Right lobe of liver (tissue), 6 donors: ENCODE measurements at regions not wholly inside any gene's neighbourhood (a gene's known extent, or its start where the extent isn't known, plus 50 kb on each side); places are given as distances from the start of the nearest gene placed in this dataset.

Source experiments
- ATAC-seq, 4 donors: fragments of 200-7000 bp; cut with Tn5 transposase; one replicate each; pipeline ENCODE4 v1.9.1; 2020; ENCODE audit warnings: mild to moderate bottlenecking in 4 of 4, moderate library complexity in 4 of 4
- DNase-seq, 3 donors: peaks; one replicate each; pipeline ENCODE4 v3.0.0-alpha.2; 2020
- H3K27ac ChIP-seq, 3 donors: fragments of 200-600 bp; one replicate each; pipeline ENCODE4 v1.8.0; 2022
- H3K27me3 ChIP-seq, 2 donors: fragments of 200-600 bp; one replicate each; pipeline ENCODE4 v1.8.0; 2022
- H3K36me3 ChIP-seq, 4 donors: fragments of 200-600 bp; sonication (generic) in 1 of 4; one replicate each; pipeline versions ENCODE4 v1.5.1 to v1.8.0; 2017 to 2022; ENCODE audit warnings: control low read depth in 1 of 4
- H3K4me1 ChIP-seq, 4 donors: fragments of 200-600 bp; sonication (generic) in 1 of 4; one replicate each; pipeline versions ENCODE4 v1.5.1 to v1.8.0; 2017 to 2022; ENCODE audit warnings: control low read depth in 1 of 4
- H3K4me3 ChIP-seq, 3 donors: fragments of 200-600 bp; one replicate each; pipeline ENCODE4 v1.8.0; 2022
- H3K9me3 ChIP-seq, 4 donors: fragments of 200-600 bp; sonication (generic) in 1 of 4; one replicate each; pipeline versions ENCODE4 v1.5.1 to v1.8.0; 2017 to 2022; ENCODE audit warnings: control low read depth in 1 of 4
- POLR2A ChIP-seq: fragments of 450-650 bp; IDR thresholded peaks from one replicate; pipeline ENCODE4 v1.6.1; 2017; ENCODE audit warnings: antibody characterized with exemption, mild to moderate bottlenecking
- WGBS: methylation state at CpG from one replicate; pipeline ENCODE4 v1.1.6; 2018; ENCODE audit warnings: low coverage, low lambda C conversion rate; ENCODE audit not compliant: insufficient coverage; ENCODE audit errors: missing lambda C conversion rate; 5-methylcytosine and 5-hydroxymethylcytosine counted together
- intact Hi-C, 2 donors: fragments of 100-400 bp; cut with DNase I; formaldehyde crosslinking; loops; one replicate each; pipeline versions ENCODE4 v1.11.2 to v1.14.1; 2022
- TF ChIP-seq, protein P1 (sequence below), 4 donors: fragments of 200-600 bp in 3 of 4; fragments of 450-650 bp in 1 of 4; IDR thresholded peaks; one replicate each; pipeline versions ENCODE4 v1.5.1 to v1.8.0; 2016 to 2022; ENCODE audit warnings: antibody characterized with exemption in 4 of 4, mild to moderate bottlenecking in 2 of 4
- donor health status: DM: no; HTN: yes; CAD: no.
- donor health status: DM: no; HTN: no; CAD: no.
- donor health status: DM: no; HTN: no; CAD: no.
- donor health status: DM: no; HTN: yes; CAD: no.
- donor health status: DM: no; HTN: yes; CAD: no.

DNA sequence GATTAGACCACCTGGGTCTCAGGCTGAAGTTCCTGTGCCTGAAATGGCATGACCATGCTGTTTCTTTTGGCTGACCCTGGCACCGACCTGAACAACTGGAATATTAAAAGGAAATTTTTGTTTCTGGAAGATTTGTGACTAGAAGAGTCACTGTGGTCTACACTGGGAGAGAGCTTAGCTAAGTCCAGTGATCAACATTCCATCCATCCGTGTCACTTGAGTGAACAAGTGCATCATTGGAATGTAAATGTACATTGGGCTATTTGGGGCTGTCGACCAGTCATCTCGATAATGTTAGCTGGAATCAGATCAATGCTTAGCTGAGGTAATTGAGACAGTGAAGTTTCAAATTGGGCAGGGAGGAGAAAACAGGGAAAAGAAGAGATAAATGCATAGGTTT lies 95.4 kb upstream of the CCDC85A start:
- ATAC-seq (no peak), DNase-seq (no peak)
- TF ChIP-seq POLR2A = no peak
- TF ChIP-seq, protein P1, sequence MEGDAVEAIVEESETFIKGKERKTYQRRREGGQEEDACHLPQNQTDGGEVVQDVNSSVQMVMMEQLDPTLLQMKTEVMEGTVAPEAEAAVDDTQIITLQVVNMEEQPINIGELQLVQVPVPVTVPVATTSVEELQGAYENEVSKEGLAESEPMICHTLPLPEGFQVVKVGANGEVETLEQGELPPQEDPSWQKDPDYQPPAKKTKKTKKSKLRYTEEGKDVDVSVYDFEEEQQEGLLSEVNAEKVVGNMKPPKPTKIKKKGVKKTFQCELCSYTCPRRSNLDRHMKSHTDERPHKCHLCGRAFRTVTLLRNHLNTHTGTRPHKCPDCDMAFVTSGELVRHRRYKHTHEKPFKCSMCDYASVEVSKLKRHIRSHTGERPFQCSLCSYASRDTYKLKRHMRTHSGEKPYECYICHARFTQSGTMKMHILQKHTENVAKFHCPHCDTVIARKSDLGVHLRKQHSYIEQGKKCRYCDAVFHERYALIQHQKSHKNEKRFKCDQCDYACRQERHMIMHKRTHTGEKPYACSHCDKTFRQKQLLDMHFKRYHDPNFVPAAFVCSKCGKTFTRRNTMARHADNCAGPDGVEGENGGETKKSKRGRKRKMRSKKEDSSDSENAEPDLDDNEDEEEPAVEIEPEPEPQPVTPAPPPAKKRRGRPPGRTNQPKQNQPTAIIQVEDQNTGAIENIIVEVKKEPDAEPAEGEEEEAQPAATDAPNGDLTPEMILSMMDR (IDR thresholded peaks at IDR 0.05) = no peak
- no peaks in the 10 kb centered on the region for H3K9me3 ChIP-seq
- H3K27me3 ChIP-seq = no peaks in the 10 kb centered on the region
- WGBS = 53% methylated on average over 4 of the region's 4 CpGs
- H3K4me3 ChIP-seq = no peak overlapping the region
- no peaks in the 10 kb centered on the region for H3K4me1 ChIP-seq
- no peak overlapping the region for H3K27ac ChIP-seq
- H3K36me3 ChIP-seq = no peaks in the 10 kb centered on the region
- intact Hi-C loops = no loop called here

DNA sequence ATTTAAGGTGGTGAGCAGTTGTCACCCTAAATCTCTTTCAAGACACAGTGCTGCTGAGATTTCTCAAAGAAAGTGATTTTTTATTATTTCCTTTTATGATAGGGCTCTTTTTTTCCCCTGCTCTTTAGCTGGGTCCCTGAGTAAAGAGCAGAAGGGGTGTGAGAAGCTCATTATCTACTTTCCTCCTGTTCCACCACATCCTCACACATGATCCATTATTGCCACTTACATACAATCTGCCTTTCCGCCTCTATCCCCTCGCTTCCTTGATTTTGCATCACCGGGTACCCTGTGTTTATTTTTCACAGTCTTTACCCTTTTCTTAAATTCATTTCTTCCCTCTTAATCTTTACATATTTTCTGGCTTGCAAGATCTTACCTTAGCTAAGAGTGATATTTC lies 93.9 kb upstream of the CCDC85A start:
- no peaks in the 10 kb centered on the region for H3K27me3 ChIP-seq
- 16% methylated on average over 3 of the region's 3 CpGs for WGBS
- no peak overlapping the region for H3K27ac ChIP-seq
- H3K36me3 ChIP-seq = no peaks in the 10 kb centered on the region
- H3K4me3 ChIP-seq = no peak overlapping the region
- TF ChIP-seq POLR2A = no peak
- TF ChIP-seq, protein P1 (IDR thresholded peaks at IDR 0.05) = no peak
- no peaks in the 10 kb centered on the region for H3K4me1 ChIP-seq
- no peaks in the 10 kb centered on the region for H3K9me3 ChIP-seq
- ATAC-seq (no peak), DNase-seq (no peak)
- intact Hi-C loops = no loop called here

DNA sequence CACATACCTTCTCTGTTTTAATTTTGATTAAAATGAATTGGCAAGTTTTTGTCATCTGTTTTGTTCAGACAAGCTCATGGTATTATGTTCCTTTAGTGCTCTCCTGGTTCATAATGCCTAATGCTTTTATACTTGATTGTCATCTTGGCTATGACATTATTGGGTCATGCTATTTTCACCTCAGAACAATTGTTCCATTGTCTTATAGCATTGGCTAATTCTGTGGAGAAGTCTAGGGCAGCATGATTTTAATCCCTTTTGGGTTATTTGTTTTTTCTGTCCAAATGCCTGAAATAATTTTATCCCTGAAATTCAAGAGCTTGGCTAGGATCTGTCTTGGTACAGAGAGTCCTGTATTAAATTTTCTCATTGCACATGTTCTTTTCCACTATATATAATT lies 83.8 kb upstream of the CCDC85A start:
- Histone ChIP-seq H3K9me3 (no peaks in the 10 kb centered on the region), H3K4me3 (no peak overlapping the region), H3K4me1 (no peaks in the 10 kb centered on the region), H3K36me3 (no peaks in the 10 kb centered on the region), H3K27ac (no peak overlapping the region), H3K27me3 (no peaks in the 10 kb centered on the region)
- TF ChIP-seq POLR2A = no peak
- TF ChIP-seq, protein P1 (IDR thresholded peaks at IDR 0.05) = no peak
- no peak for DNase-seq
- ATAC-seq = no peak
- intact Hi-C loops = no loop called here

DNA sequence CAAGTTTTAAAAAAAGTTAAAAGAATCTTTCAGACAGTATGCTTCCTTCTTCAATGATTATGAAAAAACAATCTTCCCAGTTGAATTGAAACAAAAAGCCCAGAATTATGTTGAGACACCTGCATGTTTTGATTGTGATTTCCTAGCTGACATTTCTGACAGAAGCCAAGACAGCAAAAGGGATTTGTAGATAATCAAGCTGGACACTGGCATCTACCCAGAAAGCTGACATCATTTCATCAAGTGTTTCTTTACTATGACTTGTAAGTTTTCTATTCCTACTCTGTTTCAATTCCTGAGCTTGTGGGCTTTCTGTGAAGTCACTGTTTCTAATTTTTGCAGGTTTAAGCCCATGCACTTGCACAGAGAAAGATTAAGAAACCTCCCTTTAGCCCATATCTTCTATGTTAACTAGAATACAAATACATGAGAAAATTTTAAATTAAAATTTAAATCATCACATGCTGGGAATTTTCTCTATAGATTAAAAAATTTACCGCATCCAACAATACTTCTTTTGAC lies 82.9 kb upstream of the CCDC85A start:
- Histone ChIP-seq H3K4me1 (no peaks in the 10 kb centered on the region), H3K9me3 (no peaks in the 10 kb centered on the region)

More for the DNA sequence above, 82.9 kb upstream of the CCDC85A start:
- Histone ChIP-seq H3K4me3 (no peak overlapping the region), H3K27me3 (no peaks in the 10 kb centered on the region), H3K27ac (no peak overlapping the region), H3K36me3 (no peaks in the 10 kb centered on the region)
- intact Hi-C loops = no loop called here
- ATAC-seq (no peak), DNase-seq (no peak)
- TF ChIP-seq, protein P1 (IDR thresholded peaks at IDR 0.05) = no peak
- TF ChIP-seq POLR2A = no peak
- 84% methylated on average over 1 of the region's 1 CpG for WGBS
